B cell (primary cell): ENCODE measurements at regions not wholly inside any gene's neighbourhood (a gene's known extent, or its start where the extent isn't known, plus 50 kb on each side); places are given as distances from the start of the nearest gene placed in this dataset.

Source experiments
- ATAC-seq: fragments of 200-7000 bp; cut with Tn5 transposase; one replicate; pipeline ENCODE4 v1.10.0; 2021; ENCODE audit warnings: low read depth, mild to moderate bottlenecking, moderate number of reproducible peaks, moderate library complexity
- CTCF ChIA-PET: fragments of 350-600 bp; sonication (Branson Sonifier 250); formaldehyde crosslinking; loops from one replicate; lab custom pipeline; 2021; ENCODE audit warnings: antibody characterized with exemption, inconsistent platforms; lab: Charles Lee
- POLR2A ChIA-PET: fragments of 350-600 bp; sonication (Branson Sonifier 250); formaldehyde crosslinking; loops from one replicate; lab custom pipeline; 2021; ENCODE audit warnings: antibody characterized with exemption; lab: Charles Lee
- DNase-seq: peaks from one replicate; pipeline ENCODE4 v3.0.0; 2013
- H2AFZ ChIP-seq: 2 replicates; pipeline ENCODE4 v1.6.1; 2012; ENCODE audit warnings: mild to moderate bottlenecking, low read depth, low read length; ENCODE audit not compliant: insufficient read depth, poor library complexity, severe bottlenecking
- H3K27ac ChIP-seq, 2 donors: 1 replicate in 1 of 2; 2 replicates in 1 of 2; pipeline ENCODE4 v1.5.1; 2012 to 2013; ENCODE audit warnings: low read length in 2 of 2, mild to moderate bottlenecking in 2 of 2, moderate library complexity in 1 of 2
- H3K27me3 ChIP-seq, 4 experiments: fragments of 200-600 bp in 1 of 4; sonication (generic) in 1 of 4; replicated peaks in 1 of 4; 1 replicate in 2 of 4; 2 replicates in 2 of 4; pipeline versions ENCODE4 v1.6.1 to v1.7.0; 2013 to 2016; ENCODE audit warnings: low read length in 3 of 4, mild to moderate bottlenecking in 2 of 4, mixed read lengths in 1 of 4, moderate library complexity in 1 of 4; ENCODE audit not compliant: insufficient read depth in 4 of 4, control insufficient read depth in 3 of 4; ENCODE audit errors: control extremely low read depth in 1 of 4
- H3K36me3 ChIP-seq, 2 experiments: replicated peaks in 1 of 2; 1 replicate in 1 of 2; 2 replicates in 1 of 2; pipeline versions ENCODE4 v1.6.1 to v1.7.1; 2013; ENCODE audit warnings: low read length in 1 of 2; ENCODE audit not compliant: insufficient read depth in 2 of 2, control insufficient read depth in 1 of 2; ENCODE audit errors: control extremely low read depth in 1 of 2, extremely low read depth in 1 of 2
- H3K4me1 ChIP-seq, 2 donors: fragments of 200-600 bp in 1 of 2; sonication (generic) in 1 of 2; 1 replicate in 1 of 2; 2 replicates in 1 of 2; pipeline versions ENCODE4 v1.5.1 to v1.6.1; 2013 to 2017; ENCODE audit warnings: low read length in 2 of 2; ENCODE audit not compliant: control insufficient read depth in 2 of 2, insufficient read depth in 2 of 2
- H3K4me2 ChIP-seq: replicated peaks from 2 replicates; pipeline ENCODE3; 2012; ENCODE audit warnings: mild to moderate bottlenecking, low read depth, low read length; ENCODE audit not compliant: poor library complexity, severe bottlenecking
- H3K4me3 ChIP-seq, 5 experiments: fragments of 200-600 bp in 1 of 5; sonication (generic) in 1 of 5; 1 replicate in 3 of 5; 2 replicates in 2 of 5; pipeline versions ENCODE4 v1.5.1 to v1.7.0; 2011 to 2016; ENCODE audit warnings: low read length in 4 of 5, mild to moderate bottlenecking in 4 of 5, low read depth in 2 of 5, control low read depth in 1 of 5, moderate library complexity in 1 of 5; ENCODE audit not compliant: insufficient read depth in 1 of 5; ENCODE audit errors: control extremely low read depth in 1 of 5, extremely low read depth in 1 of 5
- H3K79me2 ChIP-seq: fragments of 200-600 bp; sonication (generic); one replicate; pipeline ENCODE4 v1.6.0; 2016; ENCODE audit warnings: low read length; ENCODE audit not compliant: control insufficient read depth, insufficient read depth
- H3K9ac ChIP-seq: fragments of 200-600 bp; sonication (generic); 2 replicates; pipeline ENCODE4 v1.6.1; 2017; ENCODE audit warnings: mild to moderate bottlenecking, low read length, moderate library complexity
- H3K9me3 ChIP-seq, 3 donors: one replicate each; pipeline versions ENCODE4 v1.6.1 to v1.7.1; 2013; ENCODE audit warnings: low read length in 2 of 3; ENCODE audit not compliant: control insufficient read depth in 2 of 3, insufficient read depth in 1 of 3; ENCODE audit errors: control extremely low read depth in 1 of 3
- H4K20me1 ChIP-seq: 2 replicates; pipeline ENCODE4 v1.6.0; 2012; ENCODE audit warnings: mild to moderate bottlenecking, low read length; ENCODE audit not compliant: insufficient read depth, control insufficient read depth, poor library complexity, severe bottlenecking
- H3K27ac Mint-ChIP-seq: one replicate; pipeline ENCODE4 v1.8.0; 2021; ENCODE audit warnings: mixed read lengths
- H3K27me3 Mint-ChIP-seq: one replicate; pipeline ENCODE4 v1.8.0; 2021; ENCODE audit warnings: mixed read lengths
- H3K4me1 Mint-ChIP-seq: one replicate; pipeline ENCODE4 v1.8.0; 2021; ENCODE audit warnings: mixed read lengths
- H3K4me3 Mint-ChIP-seq: one replicate; pipeline ENCODE4 v1.8.0; 2021; ENCODE audit warnings: mixed read lengths
- H3K9me3 Mint-ChIP-seq: one replicate; pipeline ENCODE4 v1.8.0; 2022; ENCODE audit warnings: mixed read lengths; ENCODE audit not compliant: insufficient read depth
- EZH2 ChIP-seq: IDR thresholded peaks from 2 replicates; pipeline ENCODE4 v1.6.1; 2012; ENCODE audit warnings: borderline replicate concordance, low read depth, mild to moderate bottlenecking, moderate library complexity, low read length; ENCODE audit not compliant: insufficient read depth, poor library complexity, severe bottlenecking
- WGBS: methylation state at CpG from one replicate; pipeline ENCODE4 v1.1.5; 2013; ENCODE audit warnings: missing lambda C conversion rate; ENCODE audit not compliant: insufficient coverage; 5-methylcytosine and 5-hydroxymethylcytosine counted together
- intact Hi-C: fragments of 100-400 bp; cut with micrococcal nuclease; formaldehyde crosslinking; loops from one replicate; pipeline ENCODE4 v1.10.0; 2022
- TF ChIP-seq, protein P1 (sequence below): fragments of 200-600 bp; IDR thresholded peaks from one replicate; pipeline ENCODE4 v1.8.0; 2022; ENCODE audit warnings: antibody characterized with exemption, mild to moderate bottlenecking

DNA sequence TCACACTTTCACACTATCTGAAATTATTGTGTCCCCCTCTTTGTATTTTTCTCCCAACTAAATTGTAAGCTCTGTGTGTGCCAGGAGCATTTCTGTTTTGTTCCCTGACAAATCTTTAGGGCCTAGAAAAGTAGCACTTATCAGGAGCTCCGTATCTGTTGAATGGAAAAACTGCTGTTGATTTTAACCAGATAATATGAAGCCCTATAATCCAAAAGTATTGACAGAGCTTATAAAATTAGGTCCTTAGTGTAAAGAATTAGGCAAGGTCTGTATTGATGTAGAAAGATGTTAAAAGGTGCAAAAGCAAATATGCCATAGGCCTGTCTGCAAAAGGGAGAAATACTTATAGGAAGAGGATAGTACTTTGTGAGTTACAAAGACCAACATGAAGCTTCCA lies 109.4 kb upstream of the ISL1 start:
- Histone ChIP-seq H3K36me3 (no peaks in the 10 kb centered on the region), H2AFZ (no peak overlapping the region), H3K79me2 (no peaks in the 10 kb centered on the region), H3K4me1 (no peaks in the 10 kb centered on the region), H3K4me3 (no peak overlapping the region), H3K9me3 (peaks cover 0 to 6% (median 0%) of the 10 kb centered on the region in 3 donors), H3K27ac (no peak overlapping the region), H4K20me1 (no peaks in the 10 kb centered on the region), H3K27me3 (no peaks in the 10 kb centered on the region), H3K9ac (no peak overlapping the region), H3K4me2 (no peak overlapping the region)
- ATAC-seq (no peak), DNase-seq (no peak)
- no peaks in the 10 kb centered on the region for H3K4me1 Mint-ChIP-seq
- ChIA-PET CTCF (no interaction called here), POLR2A (no interaction called here)
- TF ChIP-seq, protein P1, sequence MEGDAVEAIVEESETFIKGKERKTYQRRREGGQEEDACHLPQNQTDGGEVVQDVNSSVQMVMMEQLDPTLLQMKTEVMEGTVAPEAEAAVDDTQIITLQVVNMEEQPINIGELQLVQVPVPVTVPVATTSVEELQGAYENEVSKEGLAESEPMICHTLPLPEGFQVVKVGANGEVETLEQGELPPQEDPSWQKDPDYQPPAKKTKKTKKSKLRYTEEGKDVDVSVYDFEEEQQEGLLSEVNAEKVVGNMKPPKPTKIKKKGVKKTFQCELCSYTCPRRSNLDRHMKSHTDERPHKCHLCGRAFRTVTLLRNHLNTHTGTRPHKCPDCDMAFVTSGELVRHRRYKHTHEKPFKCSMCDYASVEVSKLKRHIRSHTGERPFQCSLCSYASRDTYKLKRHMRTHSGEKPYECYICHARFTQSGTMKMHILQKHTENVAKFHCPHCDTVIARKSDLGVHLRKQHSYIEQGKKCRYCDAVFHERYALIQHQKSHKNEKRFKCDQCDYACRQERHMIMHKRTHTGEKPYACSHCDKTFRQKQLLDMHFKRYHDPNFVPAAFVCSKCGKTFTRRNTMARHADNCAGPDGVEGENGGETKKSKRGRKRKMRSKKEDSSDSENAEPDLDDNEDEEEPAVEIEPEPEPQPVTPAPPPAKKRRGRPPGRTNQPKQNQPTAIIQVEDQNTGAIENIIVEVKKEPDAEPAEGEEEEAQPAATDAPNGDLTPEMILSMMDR: no peak
- no peaks in the 10 kb centered on the region for H3K9me3 Mint-ChIP-seq
- no peak overlapping the region for H3K27ac Mint-ChIP-seq
- no CpG with 5 or more reads among the region's 1 CpG for WGBS
- intact Hi-C loops: no loop called here
- no peak overlapping the region for H3K4me3 Mint-ChIP-seq
- no peaks in the 10 kb centered on the region for H3K27me3 Mint-ChIP-seq

DNA sequence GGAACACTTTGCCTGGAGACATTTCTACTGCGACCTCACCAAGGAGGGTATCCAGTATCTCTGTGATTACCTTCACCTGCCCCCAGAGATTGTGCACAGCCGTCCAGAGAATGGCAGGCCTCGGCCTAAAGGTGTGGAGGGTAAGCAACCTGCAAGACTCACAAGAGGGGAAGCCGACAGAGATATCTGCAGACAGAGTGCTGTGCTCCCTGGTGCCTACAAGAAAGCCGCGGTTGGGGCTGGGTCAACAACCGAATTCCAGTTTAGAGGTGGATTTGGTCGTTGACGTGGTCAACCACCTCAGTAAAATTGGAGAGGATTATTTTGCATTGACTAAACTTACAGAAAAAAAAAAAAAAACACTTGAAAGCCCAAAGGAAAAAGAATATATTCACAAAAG lies 107.8 kb upstream of the ISL1 start:
- peaks cover 0 to 6% (median 0%) of the 10 kb centered on the region in 3 donors for H3K9me3 ChIP-seq
- H3K27me3 ChIP-seq: no peaks in the 10 kb centered on the region
- H3K4me3 ChIP-seq: no peak overlapping the region
- H3K4me1 Mint-ChIP-seq: no peaks in the 10 kb centered on the region
- no peaks in the 10 kb centered on the region for H4K20me1 ChIP-seq
- 96% methylated on average over 4 of the region's 9 CpGs for WGBS
- no peaks in the 10 kb centered on the region for H3K79me2 ChIP-seq
- H3K9ac ChIP-seq: no peak overlapping the region
- no peak overlapping the region for H3K27ac ChIP-seq
- CTCF ChIA-PET: no interaction called here
- H3K4me2 ChIP-seq: no peak overlapping the region
- H3K4me1 ChIP-seq: no peaks in the 10 kb centered on the region
- H3K27me3 Mint-ChIP-seq: no peaks in the 10 kb centered on the region
- H3K9me3 Mint-ChIP-seq: no peaks in the 10 kb centered on the region
- no peak overlapping the region for H2AFZ ChIP-seq
- POLR2A ChIA-PET: no interaction called here
- TF ChIP-seq, protein P1: no peak
- no peak for TF ChIP-seq EZH2
- H3K36me3 ChIP-seq: no peaks in the 10 kb centered on the region
- DNase-seq: no peak
- no peak for ATAC-seq
- intact Hi-C loops: no loop called here
- H3K4me3 Mint-ChIP-seq: no peak overlapping the region
- no peak overlapping the region for H3K27ac Mint-ChIP-seq
